ENCODE measurements at regions not wholly inside any gene's neighbourhood (a gene's known extent, or its start where the extent isn't known, plus 50 kb on each side); places are given as distances from the start of the nearest gene placed in this dataset.

- TF ChIP-seq, protein P1, sequence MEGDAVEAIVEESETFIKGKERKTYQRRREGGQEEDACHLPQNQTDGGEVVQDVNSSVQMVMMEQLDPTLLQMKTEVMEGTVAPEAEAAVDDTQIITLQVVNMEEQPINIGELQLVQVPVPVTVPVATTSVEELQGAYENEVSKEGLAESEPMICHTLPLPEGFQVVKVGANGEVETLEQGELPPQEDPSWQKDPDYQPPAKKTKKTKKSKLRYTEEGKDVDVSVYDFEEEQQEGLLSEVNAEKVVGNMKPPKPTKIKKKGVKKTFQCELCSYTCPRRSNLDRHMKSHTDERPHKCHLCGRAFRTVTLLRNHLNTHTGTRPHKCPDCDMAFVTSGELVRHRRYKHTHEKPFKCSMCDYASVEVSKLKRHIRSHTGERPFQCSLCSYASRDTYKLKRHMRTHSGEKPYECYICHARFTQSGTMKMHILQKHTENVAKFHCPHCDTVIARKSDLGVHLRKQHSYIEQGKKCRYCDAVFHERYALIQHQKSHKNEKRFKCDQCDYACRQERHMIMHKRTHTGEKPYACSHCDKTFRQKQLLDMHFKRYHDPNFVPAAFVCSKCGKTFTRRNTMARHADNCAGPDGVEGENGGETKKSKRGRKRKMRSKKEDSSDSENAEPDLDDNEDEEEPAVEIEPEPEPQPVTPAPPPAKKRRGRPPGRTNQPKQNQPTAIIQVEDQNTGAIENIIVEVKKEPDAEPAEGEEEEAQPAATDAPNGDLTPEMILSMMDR (IDR thresholded peaks at IDR 0.05) = no peak
- no peak for TF ChIP-seq ZFX (IDR thresholded peaks at IDR 0.05; ENCODE audit: borderline replicate concordance)
Observed at GRCh38 chr15:20340331-20340811, 201.2 kb downstream of the GOLGA6L6 start.

All from 22Rv1 (cell line).